ENCODE measurements at regions not wholly inside any gene's neighbourhood (a gene's known extent, or its start where the extent isn't known, plus 50 kb on each side); places are given as distances from the start of the nearest gene placed in this dataset.

GRCh38 chr2:59093571-59093970 lies 852.4 kb upstream of the FANCL start:
- no peak for DNase-seq

- no peak for DNase-seq
Measured at GRCh38 chr2:59084326-59084725, 843.2 kb upstream of the FANCL start.

- no peak for DNase-seq
Measured at GRCh38 chr2:59083075-59083828, 842.1 kb upstream of the FANCL start.

- DNase-seq: no peak
Measured at GRCh38 chr2:59082657-59083056, 841.5 kb upstream of the FANCL start.

GRCh38 chr2:59080451-59081181 lies 839.5 kb upstream of the FANCL start:
- DNase-seq: no peak

- no peak for DNase-seq
Measured at GRCh38 chr2:59077981-59078531, 836.9 kb upstream of the FANCL start.

GRCh38 chr2:59077026-59077725 lies 836.1 kb upstream of the FANCL start:
- DNase-seq: no peak

GRCh38 chr2:59076079-59076619 lies 835.0 kb upstream of the FANCL start:
- DNase-seq: no peak

- no peak for DNase-seq
Measured at GRCh38 chr2:59074071-59074470, 832.9 kb upstream of the FANCL start.

- DNase-seq: no peak
Measured at GRCh38 chr2:59073286-59073685, 832.2 kb upstream of the FANCL start.

GRCh38 chr2:59068255-59068654 lies 827.1 kb upstream of the FANCL start:
- DNase-seq: no peak

GRCh38 chr2:59066787-59067399 lies 825.8 kb upstream of the FANCL start:
- DNase-seq: no peak

- DNase-seq: no peak
Measured at GRCh38 chr2:59047373-59047995, 806.4 kb upstream of the FANCL start.

GRCh38 chr2:59046401-59047372 lies 805.6 kb upstream of the FANCL start:
- DNase-seq: no peak

- DNase-seq: no peak
Measured at GRCh38 chr2:59044736-59045135, 803.6 kb upstream of the FANCL start.

- no peak for DNase-seq
Measured at GRCh38 chr2:59041139-59041538, 800.0 kb upstream of the FANCL start.

- DNase-seq: no peak
Measured at GRCh38 chr2:59034837-59035236, 793.7 kb upstream of the FANCL start.

- DNase-seq: no peak
Measured at GRCh38 chr2:59034106-59034505, 793.0 kb upstream of the FANCL start.

- no peak for DNase-seq
Measured at GRCh38 chr2:59033661-59034060, 792.5 kb upstream of the FANCL start.

- no peak for DNase-seq
Measured at GRCh38 chr2:59032499-59032898, 791.4 kb upstream of the FANCL start.

- DNase-seq: no peak
Measured at GRCh38 chr2:59029058-59029457, 787.9 kb upstream of the FANCL start.
